ENCODE measurements at regions not wholly inside any gene's neighbourhood (a gene's known extent, or its start where the extent isn't known, plus 50 kb on each side); places are given as distances from the start of the nearest gene placed in this dataset.
A peak's percentile ranks its signal among the peaks of the same experiment; 100 is the strongest.
"Not testable (repeated sequence)": the region's sequence is repeated elsewhere in the genome, so short reads cannot be mapped to it uniquely, and the experiment has no call there.

GRCh38 chr3:139121513-139122220 lies 77.0 kb upstream of the PRR23C start:
- peaks cover 0 to 23% (median 9%) of the 10 kb centered on the region in 5 donors for H3K4me1 ChIP-seq (ENCODE audit: control insufficient read depth in 5 of 5, insufficient read depth in 5 of 5, low read length in 5 of 5)
- H3K27me3 ChIP-seq (ENCODE audit: control insufficient read depth in 5 of 5, insufficient read depth in 4 of 5, low read length in 5 of 5) = no peaks in the 10 kb centered on the region
- no peaks in the 10 kb centered on the region for H3K9me3 ChIP-seq (ENCODE audit: control insufficient read depth in 5 of 5, low read length in 5 of 5)
- no peaks in the 10 kb centered on the region for H3K36me3 ChIP-seq (ENCODE audit: control insufficient read depth in 5 of 5, insufficient read depth in 5 of 5, low read length in 5 of 5)
- no peak overlapping the region for H3K4me3 ChIP-seq (ENCODE audit: low read depth in 1 of 5, low read length in 5 of 5)
- peak overlapping the region in 1 of 5 donors; percentile 11 for H3K9ac ChIP-seq (ENCODE audit: low read length in 5 of 5)
- peak overlapping the region; percentile 60 for H3K27ac ChIP-seq (ENCODE audit: low read depth, low read length)

GRCh38 chr3:139122221-139122581 lies 77.5 kb upstream of the PRR23C start:
- Histone ChIP-seq H3K9ac (ENCODE audit: low read length in 5 of 5) (no peak overlapping the region), H3K4me1 (ENCODE audit: control insufficient read depth in 5 of 5, insufficient read depth in 5 of 5, low read length in 5 of 5) (peaks cover 0 to 23% (median 9%) of the 10 kb centered on the region in 5 donors), H3K27me3 (ENCODE audit: control insufficient read depth in 5 of 5, insufficient read depth in 4 of 5, low read length in 5 of 5) (no peaks in the 10 kb centered on the region), H3K36me3 (ENCODE audit: control insufficient read depth in 5 of 5, insufficient read depth in 5 of 5, low read length in 5 of 5) (no peaks in the 10 kb centered on the region), H3K9me3 (ENCODE audit: control insufficient read depth in 5 of 5, low read length in 5 of 5) (no peaks in the 10 kb centered on the region), H3K4me3 (ENCODE audit: low read depth in 1 of 5, low read length in 5 of 5) (no peak overlapping the region), H3K27ac (ENCODE audit: low read depth, low read length) (peak overlapping the region; percentile 45)

- no peaks in the 10 kb centered on the region for H3K27me3 ChIP-seq (ENCODE audit: control insufficient read depth in 5 of 5, insufficient read depth in 4 of 5, low read length in 5 of 5)
- no peak overlapping the region for H3K4me3 ChIP-seq (ENCODE audit: low read depth in 1 of 5, low read length in 5 of 5)
- peak overlapping the region; percentile 45 for H3K27ac ChIP-seq (ENCODE audit: low read depth, low read length)
- no peaks in the 10 kb centered on the region for H3K36me3 ChIP-seq (ENCODE audit: control insufficient read depth in 5 of 5, insufficient read depth in 5 of 5, low read length in 5 of 5)
- no peak overlapping the region for H3K9ac ChIP-seq (ENCODE audit: low read length in 5 of 5)
- H3K4me1 ChIP-seq (ENCODE audit: control insufficient read depth in 5 of 5, insufficient read depth in 5 of 5, low read length in 5 of 5) = peaks cover 0 to 23% (median 9%) of the 10 kb centered on the region in 5 donors
- H3K9me3 ChIP-seq (ENCODE audit: control insufficient read depth in 5 of 5, low read length in 5 of 5) = no peaks in the 10 kb centered on the region
These were observed 77.9 kb upstream of the PRR23C start for GRCh38 chr3:139122612-139123011.

- Histone ChIP-seq H3K27me3 (ENCODE audit: control insufficient read depth in 5 of 5, insufficient read depth in 4 of 5, low read length in 5 of 5) (no peaks in the 10 kb centered on the region), H3K4me3 (ENCODE audit: low read depth in 1 of 5, low read length in 5 of 5) (no peak overlapping the region), H3K9ac (ENCODE audit: low read length in 5 of 5) (no peak overlapping the region), H3K36me3 (ENCODE audit: control insufficient read depth in 5 of 5, insufficient read depth in 5 of 5, low read length in 5 of 5) (no peaks in the 10 kb centered on the region), H3K27ac (ENCODE audit: low read depth, low read length) (no peak overlapping the region), H3K4me1 (ENCODE audit: control insufficient read depth in 5 of 5, insufficient read depth in 5 of 5, low read length in 5 of 5) (peaks cover 0 to 23% (median 9%) of the 10 kb centered on the region in 5 donors), H3K9me3 (ENCODE audit: control insufficient read depth in 5 of 5, low read length in 5 of 5) (no peaks in the 10 kb centered on the region)
These were observed 78.8 kb upstream of the PRR23C start for GRCh38 chr3:139123377-139124095.

GRCh38 chr3:139124197-139124596 lies 79.5 kb upstream of the PRR23C start:
- Histone ChIP-seq H3K9me3 (ENCODE audit: control insufficient read depth in 5 of 5, low read length in 5 of 5) (no peaks in the 10 kb centered on the region), H3K4me1 (ENCODE audit: control insufficient read depth in 5 of 5, insufficient read depth in 5 of 5, low read length in 5 of 5) (peaks cover 0 to 23% (median 9%) of the 10 kb centered on the region in 5 donors), H3K36me3 (ENCODE audit: control insufficient read depth in 5 of 5, insufficient read depth in 5 of 5, low read length in 5 of 5) (no peaks in the 10 kb centered on the region), H3K9ac (ENCODE audit: low read length in 5 of 5) (no peak overlapping the region), H3K4me3 (ENCODE audit: low read depth in 1 of 5, low read length in 5 of 5) (no peak overlapping the region), H3K27me3 (ENCODE audit: control insufficient read depth in 5 of 5, insufficient read depth in 4 of 5, low read length in 5 of 5) (no peaks in the 10 kb centered on the region), H3K27ac (ENCODE audit: low read depth, low read length) (no peak overlapping the region)

GRCh38 chr3:139127101-139127500 lies 82.4 kb upstream of the PRR23C start:
- H3K4me3 ChIP-seq (ENCODE audit: low read depth in 1 of 5, low read length in 5 of 5) = no peak overlapping the region
- no peaks in the 10 kb centered on the region for H3K9me3 ChIP-seq (ENCODE audit: control insufficient read depth in 5 of 5, low read length in 5 of 5)
- no peaks in the 10 kb centered on the region for H3K36me3 ChIP-seq (ENCODE audit: control insufficient read depth in 5 of 5, insufficient read depth in 5 of 5, low read length in 5 of 5)
- H3K4me1 ChIP-seq (ENCODE audit: control insufficient read depth in 5 of 5, insufficient read depth in 5 of 5, low read length in 5 of 5) = peaks cover 0 to 14% (median 5%) of the 10 kb centered on the region in 5 donors
- no peak overlapping the region for H3K9ac ChIP-seq (ENCODE audit: low read length in 5 of 5)
- H3K27ac ChIP-seq (ENCODE audit: low read depth, low read length) = no peak overlapping the region
- H3K27me3 ChIP-seq (ENCODE audit: control insufficient read depth in 5 of 5, insufficient read depth in 4 of 5, low read length in 5 of 5) = peaks cover 0 to 3% (median 0%) of the 10 kb centered on the region in 5 donors

GRCh38 chr3:139127629-139128028 lies 82.9 kb upstream of the PRR23C start:
- H3K9me3 ChIP-seq (ENCODE audit: control insufficient read depth in 5 of 5, low read length in 5 of 5); H3K9ac ChIP-seq (ENCODE audit: low read length in 5 of 5); H3K4me1 ChIP-seq (ENCODE audit: control insufficient read depth in 5 of 5, insufficient read depth in 5 of 5, low read length in 5 of 5); H3K27me3 ChIP-seq (ENCODE audit: control insufficient read depth in 5 of 5, insufficient read depth in 4 of 5, low read length in 5 of 5); H3K36me3 ChIP-seq (ENCODE audit: control insufficient read depth in 5 of 5, insufficient read depth in 5 of 5, low read length in 5 of 5); H3K27ac ChIP-seq (ENCODE audit: low read depth, low read length); H3K4me3 ChIP-seq (ENCODE audit: low read depth in 1 of 5, low read length in 5 of 5): not testable (repeated sequence)

- Histone ChIP-seq H3K4me3 (ENCODE audit: low read depth in 1 of 5, low read length in 5 of 5) (no peak overlapping the region), H3K9me3 (ENCODE audit: control insufficient read depth in 5 of 5, low read length in 5 of 5) (no peaks in the 10 kb centered on the region), H3K36me3 (ENCODE audit: control insufficient read depth in 5 of 5, insufficient read depth in 5 of 5, low read length in 5 of 5) (no peaks in the 10 kb centered on the region), H3K4me1 (ENCODE audit: control insufficient read depth in 5 of 5, insufficient read depth in 5 of 5, low read length in 5 of 5) (peaks cover 0 to under 1% (median 0%) of the 10 kb centered on the region in 5 donors), H3K27ac (ENCODE audit: low read depth, low read length) (no peak overlapping the region), H3K9ac (ENCODE audit: low read length in 5 of 5) (no peak overlapping the region), H3K27me3 (ENCODE audit: control insufficient read depth in 5 of 5, insufficient read depth in 4 of 5, low read length in 5 of 5) (peaks cover 0 to 3% (median 0%) of the 10 kb centered on the region in 5 donors)
These were observed 84.1 kb upstream of the PRR23C start for GRCh38 chr3:139128803-139129202.

GRCh38 chr3:139129892-139130291 lies 85.2 kb upstream of the PRR23C start:
- Histone ChIP-seq H3K4me3 (ENCODE audit: low read depth in 1 of 5, low read length in 5 of 5) (no peak overlapping the region), H3K27me3 (ENCODE audit: control insufficient read depth in 5 of 5, insufficient read depth in 4 of 5, low read length in 5 of 5) (peaks cover 0 to 3% (median 0%) of the 10 kb centered on the region in 5 donors), H3K4me1 (ENCODE audit: control insufficient read depth in 5 of 5, insufficient read depth in 5 of 5, low read length in 5 of 5) (no peaks in the 10 kb centered on the region), H3K9me3 (ENCODE audit: control insufficient read depth in 5 of 5, low read length in 5 of 5) (no peaks in the 10 kb centered on the region), H3K9ac (ENCODE audit: low read length in 5 of 5) (no peak overlapping the region), H3K27ac (ENCODE audit: low read depth, low read length) (no peak overlapping the region), H3K36me3 (ENCODE audit: control insufficient read depth in 5 of 5, insufficient read depth in 5 of 5, low read length in 5 of 5) (no peaks in the 10 kb centered on the region)

- Histone ChIP-seq H3K27me3 (ENCODE audit: control insufficient read depth in 5 of 5, insufficient read depth in 4 of 5, low read length in 5 of 5) (peaks cover 0 to 3% (median 0%) of the 10 kb centered on the region in 5 donors), H3K4me1 (ENCODE audit: control insufficient read depth in 5 of 5, insufficient read depth in 5 of 5, low read length in 5 of 5) (no peaks in the 10 kb centered on the region), H3K9ac (ENCODE audit: low read length in 5 of 5) (no peak overlapping the region), H3K27ac (ENCODE audit: low read depth, low read length) (no peak overlapping the region), H3K36me3 (ENCODE audit: control insufficient read depth in 5 of 5, insufficient read depth in 5 of 5, low read length in 5 of 5) (no peaks in the 10 kb centered on the region), H3K4me3 (ENCODE audit: low read depth in 1 of 5, low read length in 5 of 5) (no peak overlapping the region), H3K9me3 (ENCODE audit: control insufficient read depth in 5 of 5, low read length in 5 of 5) (no peaks in the 10 kb centered on the region)
These were observed 85.9 kb upstream of the PRR23C start for GRCh38 chr3:139130390-139131140.
